Stimulated activated effector memory CD8-positive, alpha-beta T cell treated with anti-CD3 and anti-CD28 coated beads, Interleukin-12 subunit alpha, Interleukin-12 subunit beta, amount 100 ng/mL, for 72 hours (primary cell): ENCODE measurements at regions not wholly inside any gene's neighbourhood (a gene's known extent, or its start where the extent isn't known, plus 50 kb on each side); places are given as distances from the start of the nearest gene placed in this dataset.
"Not testable (repeated sequence)": the region's sequence is repeated elsewhere in the genome, so short reads cannot be mapped to it uniquely, and the experiment has no call there.

ENCODE experiments used
- ATAC-seq: fragments of 150-1000 bp; cut with Tn5 transposase; 2 replicates; pipeline ENCODE4 v1.10.0; 2021
- DNase-seq, 2 donors: peaks; one replicate each; pipeline ENCODE4 v3.0.0; 2021 to 2022; ENCODE audit warnings: low spot score in 2 of 2
- H3K27ac Mint-ChIP-seq: one replicate; pipeline ENCODE4 v1.8.0; 2022; ENCODE audit warnings: mild to moderate bottlenecking, mixed read lengths
- H3K36me3 Mint-ChIP-seq: one replicate; pipeline ENCODE4 v1.8.0; 2022; ENCODE audit warnings: mild to moderate bottlenecking, mixed read lengths
- H3K4me1 Mint-ChIP-seq: one replicate; pipeline ENCODE4 v1.8.0; 2022; ENCODE audit warnings: mixed read lengths
- H3K4me3 Mint-ChIP-seq: one replicate; pipeline ENCODE4 v1.8.0; 2022; ENCODE audit warnings: mild to moderate bottlenecking, mixed read lengths
- H3K9me3 Mint-ChIP-seq: one replicate; pipeline ENCODE4 v1.8.0; 2022; ENCODE audit warnings: mixed read lengths

GRCh38 chr12:63389211-63389610 is 238.2 kb upstream of the AVPR1A start:
- Mint-ChIP-seq H3K27ac (no peak overlapping the region), H3K9me3 (no peaks in the 10 kb centered on the region), H3K36me3 (no peaks in the 10 kb centered on the region), H3K4me1 (no peaks in the 10 kb centered on the region), H3K4me3 (no peak overlapping the region)
- no peak for ATAC-seq
- DNase-seq = no peak

- H3K4me1 Mint-ChIP-seq = no peaks in the 10 kb centered on the region
- H3K9me3 Mint-ChIP-seq = no peaks in the 10 kb centered on the region
- H3K4me3 Mint-ChIP-seq = no peak overlapping the region
- DNase-seq (no peak), ATAC-seq (no peak)
- no peak overlapping the region for H3K27ac Mint-ChIP-seq
- H3K36me3 Mint-ChIP-seq = no peaks in the 10 kb centered on the region
Observed at GRCh38 chr12:63387771-63388170, 236.8 kb upstream of the AVPR1A start.

DNA sequence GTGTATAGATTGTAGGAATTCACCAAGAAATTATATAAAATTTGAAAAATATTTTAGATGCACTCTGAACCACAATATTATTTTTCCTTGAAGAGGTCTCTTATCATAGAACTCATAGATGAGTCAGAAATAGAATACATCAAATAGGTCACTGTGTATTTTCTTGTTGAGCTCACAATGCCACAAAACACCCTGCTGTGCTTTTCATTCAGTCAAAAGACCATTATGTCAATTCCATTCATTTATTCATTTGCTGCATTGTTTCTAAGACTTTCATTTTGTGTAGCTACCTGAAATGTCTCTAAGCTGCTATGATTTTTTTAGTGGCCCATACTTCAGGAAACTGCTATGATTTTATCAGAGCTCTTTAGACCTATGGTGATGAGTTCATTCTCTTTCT is 231.9 kb upstream of the AVPR1A start:
- Mint-ChIP-seq H3K36me3 (no peaks in the 10 kb centered on the region), H3K9me3 (peaks cover 6% of the 10 kb centered on the region), H3K27ac (no peak overlapping the region), H3K4me3 (no peak overlapping the region), H3K4me1 (no peaks in the 10 kb centered on the region)
- DNase-seq (no peak), ATAC-seq (no peak)

- ATAC-seq = no peak
- Mint-ChIP-seq H3K9me3 (peaks cover 15% of the 10 kb centered on the region), H3K27ac (no peak overlapping the region)
Observed at GRCh38 chr12:63362791-63363190, 211.8 kb upstream of the AVPR1A start.

DNA sequence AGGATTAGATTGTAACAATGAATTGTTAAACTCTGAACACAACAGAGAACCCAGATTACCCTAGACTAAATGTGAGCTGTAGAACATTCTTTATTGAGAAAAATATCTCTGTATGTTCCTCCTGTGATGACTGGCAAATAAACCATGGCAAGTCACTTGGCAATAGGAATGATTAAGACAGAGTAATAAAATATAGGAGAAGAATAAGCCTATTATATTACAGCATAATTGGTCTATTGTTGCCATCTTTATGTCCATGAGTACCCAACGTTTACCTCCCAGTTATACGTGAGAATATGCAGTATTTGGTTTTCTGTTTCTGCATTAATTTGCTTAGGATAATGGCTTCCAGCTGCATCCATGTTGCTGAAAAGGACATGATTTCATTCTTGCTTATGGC is 211.2 kb upstream of the AVPR1A start:
- ATAC-seq (no peak), DNase-seq (no peak)
- Mint-ChIP-seq H3K4me1 (no peaks in the 10 kb centered on the region), H3K36me3 (no peaks in the 10 kb centered on the region), H3K27ac (no peak overlapping the region), H3K9me3 (peaks cover 15% of the 10 kb centered on the region), H3K4me3 (no peak overlapping the region)

More at GRCh38 chr12:63362791-63363190, 211.8 kb upstream of the AVPR1A start:
- Mint-ChIP-seq H3K4me3 (no peak overlapping the region), H3K4me1 (no peaks in the 10 kb centered on the region), H3K36me3 (no peaks in the 10 kb centered on the region)
- no peak for DNase-seq

- H3K27ac Mint-ChIP-seq = no peak overlapping the region
- H3K9me3 Mint-ChIP-seq = peaks cover 7% of the 10 kb centered on the region
- H3K36me3 Mint-ChIP-seq = no peaks in the 10 kb centered on the region
Observed at GRCh38 chr12:63354969-63355368, 204.0 kb upstream of the AVPR1A start.

DNA sequence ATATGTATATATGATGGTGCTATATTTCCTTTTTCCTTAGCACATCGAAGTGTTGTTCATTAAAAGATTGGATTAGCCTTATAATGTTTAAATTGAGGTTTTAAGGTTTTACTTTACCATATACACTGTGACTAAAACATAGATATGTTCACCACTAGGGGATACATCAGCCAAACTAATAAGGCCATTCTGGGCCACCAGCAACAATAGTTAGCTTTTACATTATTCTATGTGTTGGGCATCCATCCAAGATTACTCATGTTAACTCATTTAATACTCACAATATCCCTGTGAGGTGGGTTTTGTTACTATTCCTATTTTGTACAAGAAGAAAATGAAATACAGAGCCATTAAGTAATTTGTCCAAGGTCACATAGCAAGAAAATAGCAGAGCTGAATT is 202.6 kb upstream of the AVPR1A start:
- no peak for DNase-seq

More at GRCh38 chr12:63354969-63355368, 204.0 kb upstream of the AVPR1A start:
- no peak for ATAC-seq
- H3K4me1 Mint-ChIP-seq = no peaks in the 10 kb centered on the region
- no peak for DNase-seq
- H3K4me3 Mint-ChIP-seq = no peak overlapping the region

GRCh38 chr12:63351370-63351769 is 200.4 kb upstream of the AVPR1A start:
- H3K4me3 Mint-ChIP-seq = no peak overlapping the region
- no peaks in the 10 kb centered on the region for H3K36me3 Mint-ChIP-seq
- no peak for DNase-seq
- no peaks in the 10 kb centered on the region for H3K9me3 Mint-ChIP-seq
- H3K4me1 Mint-ChIP-seq = no peaks in the 10 kb centered on the region
- ATAC-seq = no peak
- H3K27ac Mint-ChIP-seq = no peak overlapping the region

More for the DNA sequence above, 202.6 kb upstream of the AVPR1A start:
- H3K4me3 Mint-ChIP-seq = no peak overlapping the region
- no peak overlapping the region for H3K27ac Mint-ChIP-seq
- ATAC-seq = no peak
- H3K4me1 Mint-ChIP-seq = no peaks in the 10 kb centered on the region
- no peaks in the 10 kb centered on the region for H3K36me3 Mint-ChIP-seq
- peaks cover 3% of the 10 kb centered on the region for H3K9me3 Mint-ChIP-seq

- ATAC-seq = no peak
- Mint-ChIP-seq H3K27ac (no peak overlapping the region), H3K4me3 (no peak overlapping the region), H3K4me1 (no peaks in the 10 kb centered on the region), H3K36me3 (no peaks in the 10 kb centered on the region), H3K9me3 (peaks cover 7% of the 10 kb centered on the region)
- no peak for DNase-seq
Observed at GRCh38 chr12:63348556-63348955, 197.6 kb upstream of the AVPR1A start.

DNA sequence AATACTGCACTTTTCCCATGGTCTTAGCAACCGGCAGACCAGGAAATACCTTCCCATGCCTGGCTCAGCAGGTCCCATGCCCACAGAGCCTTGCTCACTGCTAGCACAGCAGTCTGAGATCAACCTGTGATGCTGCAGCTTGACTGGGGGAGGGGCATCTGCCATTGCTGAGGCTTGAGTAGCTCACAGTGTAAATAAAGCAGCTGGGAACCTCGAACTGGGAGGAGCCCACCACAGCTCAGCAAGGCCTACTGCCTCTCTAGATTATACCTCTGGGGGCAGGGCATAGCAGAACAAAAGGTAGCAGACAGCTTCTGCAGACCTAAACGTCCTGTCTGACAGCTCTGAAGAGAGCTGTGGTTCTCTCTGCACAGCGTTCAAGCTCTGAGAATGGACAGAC is 186.2 kb upstream of the AVPR1A start:
- H3K4me3 Mint-ChIP-seq, H3K27ac Mint-ChIP-seq, DNase-seq, H3K36me3 Mint-ChIP-seq, ATAC-seq, H3K4me1 Mint-ChIP-seq: not testable (repeated sequence)
- H3K9me3 Mint-ChIP-seq = peaks cover 23% of the 10 kb centered on the region

- Mint-ChIP-seq H3K4me1 (no peaks in the 10 kb centered on the region), H3K4me3 (no peak overlapping the region), H3K36me3 (no peaks in the 10 kb centered on the region), H3K9me3 (no peaks in the 10 kb centered on the region), H3K27ac (no peak overlapping the region)
- DNase-seq (no peak), ATAC-seq (no peak)
Observed at GRCh38 chr12:63326260-63326659, 175.3 kb upstream of the AVPR1A start.

DNA sequence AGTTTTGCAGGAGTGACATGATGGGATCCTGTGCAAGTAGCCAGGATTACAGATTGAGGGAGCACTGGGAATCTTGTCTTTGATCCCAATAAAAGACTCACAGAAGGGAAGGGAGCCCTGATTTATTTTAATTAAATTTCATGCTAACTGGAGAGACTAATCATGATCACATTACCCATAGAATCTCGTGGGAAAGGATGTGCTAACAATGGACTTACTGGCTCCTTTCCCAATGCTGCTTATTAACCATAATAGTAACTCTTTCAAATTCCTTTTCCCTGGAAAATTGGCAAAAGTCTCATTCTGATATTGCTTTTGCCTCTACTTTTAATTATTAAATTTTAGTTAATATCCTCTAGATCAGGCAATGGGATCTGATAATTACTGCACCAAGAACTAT is 174.8 kb upstream of the AVPR1A start:
- ATAC-seq (no peak), DNase-seq (no peak)
- Mint-ChIP-seq H3K36me3 (no peaks in the 10 kb centered on the region), H3K27ac (no peak overlapping the region), H3K4me1 (no peaks in the 10 kb centered on the region), H3K4me3 (no peak overlapping the region), H3K9me3 (no peaks in the 10 kb centered on the region)

- H3K9me3 Mint-ChIP-seq = no peaks in the 10 kb centered on the region
- H3K36me3 Mint-ChIP-seq = no peaks in the 10 kb centered on the region
- no peak overlapping the region for H3K27ac Mint-ChIP-seq
- H3K4me1 Mint-ChIP-seq = no peaks in the 10 kb centered on the region
- no peak overlapping the region for H3K4me3 Mint-ChIP-seq
- no peak for DNase-seq
- no peak for ATAC-seq
Observed at GRCh38 chr12:63323942-63324341, 172.9 kb upstream of the AVPR1A start.

- Mint-ChIP-seq H3K27ac (no peak overlapping the region), H3K4me3 (no peak overlapping the region), H3K9me3 (no peaks in the 10 kb centered on the region), H3K4me1 (no peaks in the 10 kb centered on the region), H3K36me3 (no peaks in the 10 kb centered on the region)
- ATAC-seq (no peak), DNase-seq (no peak)
Observed at GRCh38 chr12:63321373-63321772, 170.4 kb upstream of the AVPR1A start.

DNA sequence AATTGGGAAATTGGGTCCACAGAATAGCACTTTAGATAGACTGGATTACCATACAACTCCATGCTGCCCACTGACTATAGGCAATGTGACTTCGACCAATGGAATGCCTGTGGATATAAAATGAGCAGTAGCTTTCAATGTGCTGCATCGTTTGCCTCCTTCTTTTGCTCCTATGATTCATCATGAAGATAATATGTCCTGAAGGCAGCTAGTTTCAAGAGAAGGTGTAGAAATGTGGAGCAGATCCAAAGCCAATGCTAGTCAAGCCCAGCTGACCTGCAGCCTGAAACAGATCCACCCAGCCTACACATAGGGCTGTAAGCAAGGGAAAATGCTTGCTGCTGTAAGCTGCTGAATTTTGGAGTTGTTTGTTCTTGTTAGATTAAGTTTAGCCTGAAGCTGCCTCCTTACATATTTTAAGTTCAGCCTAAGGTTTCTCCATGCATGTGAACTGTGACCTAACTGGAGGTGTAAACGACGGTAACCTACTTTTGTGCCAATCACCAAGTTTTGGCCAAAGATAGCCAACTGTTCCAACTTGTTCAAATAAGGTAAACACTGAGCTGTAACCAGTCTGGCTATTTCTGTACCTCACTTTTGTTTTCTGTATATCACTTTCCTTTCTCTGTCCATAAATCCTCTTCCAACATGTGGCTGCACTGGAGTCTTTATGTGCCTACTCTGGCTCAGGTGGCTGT is 169.1 kb upstream of the AVPR1A start:
- H3K4me3 Mint-ChIP-seq = no peak overlapping the region
- no peaks in the 10 kb centered on the region for H3K36me3 Mint-ChIP-seq
- no peak overlapping the region for H3K27ac Mint-ChIP-seq
- no peak for DNase-seq
- ATAC-seq = no peak
- no peaks in the 10 kb centered on the region for H3K9me3 Mint-ChIP-seq
- H3K4me1 Mint-ChIP-seq = no peaks in the 10 kb centered on the region

- no peaks in the 10 kb centered on the region for H3K4me1 Mint-ChIP-seq
- no peak overlapping the region for H3K27ac Mint-ChIP-seq
- no peaks in the 10 kb centered on the region for H3K36me3 Mint-ChIP-seq
- no peak for ATAC-seq
- no peaks in the 10 kb centered on the region for H3K9me3 Mint-ChIP-seq
- DNase-seq = no peak
- H3K4me3 Mint-ChIP-seq = no peak overlapping the region
Observed at GRCh38 chr12:63319386-63319785, 168.4 kb upstream of the AVPR1A start.

- Mint-ChIP-seq H3K4me3 (no peak overlapping the region), H3K27ac (no peak overlapping the region), H3K36me3 (no peaks in the 10 kb centered on the region), H3K9me3 (no peaks in the 10 kb centered on the region), H3K4me1 (no peaks in the 10 kb centered on the region)
- no peak for DNase-seq
- ATAC-seq = no peak
Observed at GRCh38 chr12:63318933-63319332, 167.9 kb upstream of the AVPR1A start.
